Heart right ventricle (tissue), 16 donors: ENCODE measurements at regions not wholly inside any gene's neighbourhood (a gene's known extent, or its start where the extent isn't known, plus 50 kb on each side); places are given as distances from the start of the nearest gene placed in this dataset.
"Not testable (repeated sequence)": the region's sequence is repeated elsewhere in the genome, so short reads cannot be mapped to it uniquely, and the experiment has no call there.

ENCODE experiments used
- ATAC-seq, 8 donors: fragments of 200-7000 bp; cut with Tn5 transposase; one replicate each; pipeline ENCODE4 v1.9.1; 2020; ENCODE audit warnings: mild to moderate bottlenecking in 8 of 8, moderate library complexity in 8 of 8, moderate number of reproducible peaks in 1 of 8
- DNase-seq, 2 donors: peaks; one replicate each; pipeline ENCODE4 v3.0.0-alpha.2; 2020
- H3K27ac ChIP-seq, 10 donors: fragments of 200-600 bp; sonication (generic) in 2 of 10; one replicate each; pipeline versions ENCODE4 v1.5.0 to v1.8.0; 2020 to 2022; ENCODE audit warnings: mild to moderate bottlenecking in 3 of 10
- H3K27me3 ChIP-seq, 7 donors: fragments of 200-600 bp; one replicate each; pipeline ENCODE4 v1.8.0; 2021 to 2022; ENCODE audit warnings: mild to moderate bottlenecking in 2 of 7
- H3K36me3 ChIP-seq, 9 donors: fragments of 200-600 bp; sonication (generic) in 1 of 9; one replicate each; pipeline versions ENCODE4 v1.5.0 to v1.8.0; 2020 to 2022; ENCODE audit warnings: mild to moderate bottlenecking in 2 of 9
- H3K4me1 ChIP-seq, 9 donors: fragments of 200-600 bp; sonication (generic) in 1 of 9; one replicate each; pipeline versions ENCODE4 v1.5.0 to v1.8.0; 2020 to 2022; ENCODE audit warnings: mild to moderate bottlenecking in 4 of 9
- H3K4me3 ChIP-seq, 10 donors: fragments of 200-600 bp; sonication (generic) in 2 of 10; one replicate each; pipeline versions ENCODE4 v1.5.0 to v1.8.0; 2020 to 2022; ENCODE audit warnings: mild to moderate bottlenecking in 7 of 10, moderate library complexity in 2 of 10
- H3K9me3 ChIP-seq, 11 donors: fragments of 200-600 bp in 10 of 11; sonication (generic) in 2 of 11; one replicate each; pipeline versions ENCODE4 v1.5.0 to v1.8.0; 2013 to 2022; ENCODE audit warnings: mild to moderate bottlenecking in 2 of 11, control low read depth in 1 of 11, moderate library complexity in 1 of 11
- WGBS, 2 donors: extraction: QIAGEN DNeasy Blood & Tissue Kit; methylation state at CpG; one replicate each; pipeline ENCODE4 v1.1.7; 2013; ENCODE audit warnings: inconsistent platforms in 1 of 2; 5-methylcytosine and 5-hydroxymethylcytosine counted together
- intact Hi-C, 10 donors: fragments of 100-400 bp; cut with DNase I; formaldehyde crosslinking; loops; one replicate each; pipeline versions ENCODE4 v1.11.1 to v1.14.2; 2022
- TF ChIP-seq, protein P1 (sequence below), 9 donors: fragments of 200-600 bp; sonication (generic) in 2 of 9; IDR thresholded peaks; one replicate each; pipeline versions ENCODE4 v1.5.0 to v1.8.0; 2021 to 2022; ENCODE audit warnings: antibody characterized with exemption in 9 of 9, mild to moderate bottlenecking in 5 of 9, moderate library complexity in 1 of 9
- donor health status: Arrhythmogenic right ventricular cardiomyopathy.
- donor health status: ischemic (EF 13 %, LVEDD 7.1; RV severe dilation, severe dysfunction).
- donor health status: healthy with polysubstance abuse.
- donor health status: DM: no; HTN: yes; CAD: no.
- donor health status: DM: no; HTN: no; CAD: no.
- donor health status: ischemic (EF 25% LVEDD 6.9; RV normal size, moderate dysfunction).
- donor health status: ischemic (EF 25% LVEDD 5.7; RV mildly dilated, moderate dysfunction).
- donor health status: healthy.
- donor health status: DM: yes; HTN: yes; CAD: no.
- donor health status: Ischemic cardiomyopathy.
- donor health status: ischemic (EF 35%, LVEDD 5.7; RV mildly dilated, moderate dysfunction).
- donor health status: nonischemic (EF 11% LVEDD 7.7; RV severe dilation, severe dysfunction).
- donor health status: DM: yes; HTN: yes; CAD: no.
- donor health status: PGD.
- donor health status: ischemic (EF 29% LVEDD 5.4; RV normal size, mild dysfunction).
- donor health status: nonischemic (EF 23%, LVEDD 6.1; RV moderate dilation, normal function).

DNA sequence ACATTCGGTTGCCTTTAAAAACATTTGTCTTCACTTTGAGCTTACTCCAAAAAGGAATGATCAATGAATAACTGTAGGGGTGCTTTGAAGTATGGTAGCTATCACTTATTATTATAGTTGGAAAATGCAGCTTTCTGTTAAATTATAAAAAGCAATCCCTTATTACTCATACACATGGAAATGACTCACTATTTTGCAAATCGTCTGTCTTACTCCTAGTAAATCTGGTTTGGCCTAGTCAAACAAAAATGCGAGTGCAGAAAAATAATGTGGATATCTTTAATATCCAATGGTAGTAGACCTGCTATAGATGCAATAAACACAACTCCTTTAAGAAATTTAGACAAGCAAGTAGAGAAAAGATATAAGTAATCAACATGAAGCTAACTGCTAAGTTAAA, 112.5 kb downstream of the ZIC1 start:
- Histone ChIP-seq H3K4me3 (no peak overlapping the region), H3K27me3 (no peaks in the 10 kb centered on the region), H3K27ac (no peak overlapping the region), H3K4me1 (no peaks in the 10 kb centered on the region), H3K9me3 (peaks cover 0 to 26% (median under 1%) of the 10 kb centered on the region in 11 donors), H3K36me3 (no peaks in the 10 kb centered on the region)
- no peak for DNase-seq
- no peak for ATAC-seq
- intact Hi-C loops: no loop called here
- TF ChIP-seq, protein P1, sequence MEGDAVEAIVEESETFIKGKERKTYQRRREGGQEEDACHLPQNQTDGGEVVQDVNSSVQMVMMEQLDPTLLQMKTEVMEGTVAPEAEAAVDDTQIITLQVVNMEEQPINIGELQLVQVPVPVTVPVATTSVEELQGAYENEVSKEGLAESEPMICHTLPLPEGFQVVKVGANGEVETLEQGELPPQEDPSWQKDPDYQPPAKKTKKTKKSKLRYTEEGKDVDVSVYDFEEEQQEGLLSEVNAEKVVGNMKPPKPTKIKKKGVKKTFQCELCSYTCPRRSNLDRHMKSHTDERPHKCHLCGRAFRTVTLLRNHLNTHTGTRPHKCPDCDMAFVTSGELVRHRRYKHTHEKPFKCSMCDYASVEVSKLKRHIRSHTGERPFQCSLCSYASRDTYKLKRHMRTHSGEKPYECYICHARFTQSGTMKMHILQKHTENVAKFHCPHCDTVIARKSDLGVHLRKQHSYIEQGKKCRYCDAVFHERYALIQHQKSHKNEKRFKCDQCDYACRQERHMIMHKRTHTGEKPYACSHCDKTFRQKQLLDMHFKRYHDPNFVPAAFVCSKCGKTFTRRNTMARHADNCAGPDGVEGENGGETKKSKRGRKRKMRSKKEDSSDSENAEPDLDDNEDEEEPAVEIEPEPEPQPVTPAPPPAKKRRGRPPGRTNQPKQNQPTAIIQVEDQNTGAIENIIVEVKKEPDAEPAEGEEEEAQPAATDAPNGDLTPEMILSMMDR (IDR thresholded peaks at IDR 0.05): no peak
- whole genome bisulfite sequencing, 2 donors: 77 to 80% methylated on average over 3 of the region's 3 CpGs

DNA sequence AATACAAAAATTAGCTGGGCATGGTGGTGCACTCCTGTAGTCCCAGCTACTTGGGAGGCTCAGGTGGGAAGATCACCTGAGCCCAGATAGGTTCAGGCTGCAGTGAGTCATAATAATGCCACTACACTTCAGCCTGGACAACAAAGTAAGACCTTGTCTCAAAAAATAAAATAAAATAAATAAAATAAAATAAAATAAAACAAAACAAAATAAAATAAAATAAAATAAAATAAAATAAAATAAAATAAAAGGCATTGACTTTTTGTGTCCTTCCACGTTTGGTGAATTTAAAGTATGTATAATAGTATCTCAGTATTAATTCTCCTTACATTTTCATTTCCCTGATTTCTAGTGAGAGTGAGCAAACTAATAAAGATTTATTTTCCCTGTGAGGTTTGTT, 113.6 kb downstream of the ZIC1 start:
- H3K4me3 ChIP-seq, DNase-seq, ATAC-seq, H3K4me1 ChIP-seq, H3K27me3 ChIP-seq, H3K36me3 ChIP-seq, intact Hi-C loops, H3K27ac ChIP-seq: not testable (repeated sequence)
- 51 to 76% methylated on average over 1 of the region's 1 CpG for WGBS, 2 donors
- H3K9me3 ChIP-seq: peaks cover 0 to 31% (median 4%) of the 10 kb centered on the region in 11 donors

DNA sequence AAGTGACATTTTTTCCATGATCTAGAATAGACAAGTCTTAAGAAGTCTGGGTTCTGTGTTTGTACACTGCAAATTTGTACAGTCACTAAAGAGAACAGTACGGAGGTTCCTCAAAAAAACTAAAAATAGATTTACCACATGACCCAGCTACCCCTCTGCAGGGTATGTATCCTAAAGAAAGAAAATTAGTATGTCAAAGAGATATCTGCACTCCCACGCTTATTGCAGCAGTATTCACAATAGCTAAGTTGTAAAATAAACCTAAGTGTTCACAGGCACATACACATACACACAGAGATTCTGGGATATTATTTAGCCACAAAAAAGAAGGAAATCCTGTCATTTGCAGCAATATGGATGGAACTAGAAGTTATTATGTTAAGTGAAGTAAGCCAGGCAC, 120.4 kb downstream of the ZIC1 start:
- Histone ChIP-seq H3K9me3 (peaks cover 0 to 26% (median 4%) of the 10 kb centered on the region in 11 donors), H3K36me3 (peaks cover 0 to 2% (median 0%) of the 10 kb centered on the region in 9 donors), H3K27me3 (no peaks in the 10 kb centered on the region), H3K4me3 (no peak overlapping the region), H3K27ac (no peak overlapping the region), H3K4me1 (no peaks in the 10 kb centered on the region)
- no peak for DNase-seq
- intact Hi-C loops: no loop called here
- WGBS, 2 donors: 41 to 51% methylated on average over 2 of the region's 2 CpGs
- ATAC-seq: no peak
- TF ChIP-seq, protein P1 (IDR thresholded peaks at IDR 0.05): no peak

DNA sequence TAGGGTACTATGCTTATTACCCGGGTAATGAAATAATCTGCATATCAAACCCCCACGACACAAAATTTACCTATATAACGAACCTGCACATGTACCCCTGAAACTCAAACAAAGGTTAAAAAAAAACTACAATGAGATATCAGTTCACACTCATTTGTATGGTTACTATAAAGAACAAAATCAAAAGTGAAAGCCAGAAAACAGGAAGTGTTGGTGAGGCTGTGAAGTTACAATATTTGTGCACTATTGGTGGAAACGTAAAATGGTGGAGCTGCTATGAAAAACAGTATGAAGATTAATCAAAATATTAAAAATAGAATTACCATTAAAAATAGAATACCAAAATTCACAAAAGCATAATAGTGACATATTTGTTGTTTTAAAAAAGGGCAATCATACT, 128.9 kb downstream of the ZIC1 start:
- H3K27me3 ChIP-seq: no peaks in the 10 kb centered on the region
- no peak overlapping the region for H3K4me3 ChIP-seq
- no peak for DNase-seq
- no peaks in the 10 kb centered on the region for H3K36me3 ChIP-seq
- ATAC-seq: no peak
- intact Hi-C loops: no loop called here
- WGBS, 2 donors: 80 to 86% methylated on average over 4 of the region's 4 CpGs
- H3K9me3 ChIP-seq: peaks cover 0 to 43% (median 13%) of the 10 kb centered on the region in 11 donors
- TF ChIP-seq, protein P1 (IDR thresholded peaks at IDR 0.05): no peak
- no peak overlapping the region for H3K27ac ChIP-seq
- H3K4me1 ChIP-seq: no peaks in the 10 kb centered on the region

DNA sequence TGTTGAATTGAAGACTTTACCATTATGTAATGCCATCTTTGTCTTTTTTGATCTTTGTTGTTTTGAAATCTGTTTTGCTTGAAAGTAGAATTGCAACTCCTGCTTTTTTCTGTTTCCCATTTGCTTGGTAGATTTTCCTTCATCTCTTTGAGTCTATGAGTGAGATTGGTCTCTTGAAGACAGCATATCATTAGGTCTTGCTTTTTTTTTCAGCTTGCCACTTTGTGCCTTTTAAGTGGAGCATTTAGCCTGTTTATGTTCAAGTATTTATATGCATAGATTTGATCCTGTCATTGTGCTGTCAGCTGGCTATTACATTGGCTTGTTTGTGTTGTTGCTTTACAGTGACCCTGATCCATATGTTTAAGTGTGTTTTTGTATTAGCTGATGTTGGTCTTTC, 131.8 kb downstream of the ZIC1 start:
- H3K36me3 ChIP-seq: no peaks in the 10 kb centered on the region
- intact Hi-C loops: no loop called here
- H3K27me3 ChIP-seq: no peaks in the 10 kb centered on the region
- no peaks in the 10 kb centered on the region for H3K4me1 ChIP-seq
- no peak for ATAC-seq
- peaks cover 0 to 43% (median 13%) of the 10 kb centered on the region in 11 donors for H3K9me3 ChIP-seq
- no peak overlapping the region for H3K27ac ChIP-seq
- no peak overlapping the region for H3K4me3 ChIP-seq
- no peak for DNase-seq
- TF ChIP-seq, protein P1 (IDR thresholded peaks at IDR 0.05): no peak
